ENCODE measurements at regions not wholly inside any gene's neighbourhood (a gene's known extent, or its start where the extent isn't known, plus 50 kb on each side); places are given as distances from the start of the nearest gene placed in this dataset.

- in situ Hi-C loops (cut with HindIII; ENCODE audit: low sequenced_read_pairs), result no loop called here
- TF ChIP-seq CTCF (IDR thresholded peaks at IDR 0.05; ENCODE audit: low read depth, low read length, missing control alignments), result no peak
- DNase-seq (ENCODE audit: low read depth), result no peak
- H3K4me3 ChIP-seq (ENCODE audit: low read depth, low read length), result no peak overlapping the region
Observed at GRCh38 chr4:26106776-26107175, 192.8 kb downstream of the SMIM20 start.

- H3K4me3 ChIP-seq (ENCODE audit: low read depth, low read length), result no peak overlapping the region
- in situ Hi-C loops (cut with HindIII; ENCODE audit: low sequenced_read_pairs), result no loop called here
- TF ChIP-seq CTCF (IDR thresholded peaks at IDR 0.05; ENCODE audit: low read depth, low read length, missing control alignments), result no peak
- DNase-seq (ENCODE audit: low read depth), result no peak
Observed at GRCh38 chr4:26108054-26108453, 194.0 kb downstream of the SMIM20 start.

GRCh38 chr4:26110493-26110892 lies 196.5 kb downstream of the SMIM20 start:
- DNase-seq (ENCODE audit: low read depth), result no peak
- no peak for TF ChIP-seq CTCF (IDR thresholded peaks at IDR 0.05; ENCODE audit: low read depth, low read length, missing control alignments)
- H3K4me3 ChIP-seq (ENCODE audit: low read depth, low read length), result no peak overlapping the region
- in situ Hi-C loops (cut with HindIII; ENCODE audit: low sequenced_read_pairs), result no loop called here

- in situ Hi-C loops (cut with HindIII; ENCODE audit: low sequenced_read_pairs), result no loop called here
- no peak overlapping the region for H3K4me3 ChIP-seq (ENCODE audit: low read depth, low read length)
- DNase-seq (ENCODE audit: low read depth), result no peak
- no peak for TF ChIP-seq CTCF (IDR thresholded peaks at IDR 0.05; ENCODE audit: low read depth, low read length, missing control alignments)
Observed at GRCh38 chr4:26113339-26113940, 199.4 kb downstream of the SMIM20 start.

GRCh38 chr4:26116057-26116456 lies 202.0 kb downstream of the SMIM20 start:
- TF ChIP-seq CTCF (IDR thresholded peaks at IDR 0.05; ENCODE audit: low read depth, low read length, missing control alignments), result no peak
- DNase-seq (ENCODE audit: low read depth), result no peak
- in situ Hi-C loops (cut with HindIII; ENCODE audit: low sequenced_read_pairs), result no loop called here
- no peak overlapping the region for H3K4me3 ChIP-seq (ENCODE audit: low read depth, low read length)

GRCh38 chr4:26120098-26120825 lies 200.6 kb upstream of the RBPJ start:
- in situ Hi-C loops (cut with HindIII; ENCODE audit: low sequenced_read_pairs), result no loop called here
- no peak overlapping the region for H3K4me3 ChIP-seq (ENCODE audit: low read depth, low read length)
- DNase-seq (ENCODE audit: low read depth), result no peak
- TF ChIP-seq CTCF (IDR thresholded peaks at IDR 0.05; ENCODE audit: low read depth, low read length, missing control alignments), result no peak
